Bronchial epithelial cell (primary cell): ENCODE measurements at regions not wholly inside any gene's neighbourhood (a gene's known extent, or its start where the extent isn't known, plus 50 kb on each side); places are given as distances from the start of the nearest gene placed in this dataset.

ENCODE experiments used
- DNase-seq: peaks from one replicate; pipeline ENCODE4 v3.0.0-alpha.2; 2010; ENCODE audit warnings: low read depth
- FAIRE-seq: peaks from 2 replicates; lab custom pipeline; 2011; peaks lifted over from hg19 to GRCh38; lab: Jason Lieb, UNC
- H3K27me3 ChIP-seq: 2 replicates; pipeline ENCODE4 v1.5.1; 2011; ENCODE audit warnings: low read length; ENCODE audit not compliant: control insufficient read depth, insufficient read depth
- H3K36me3 ChIP-seq: 2 replicates; pipeline ENCODE4 v1.5.1; 2011; ENCODE audit warnings: low read length; ENCODE audit not compliant: control insufficient read depth, insufficient read depth
- H3K4me3 ChIP-seq: 2 replicates; pipeline ENCODE4 v1.5.1; 2011; ENCODE audit warnings: mild to moderate bottlenecking, low read depth, low read length, control low read depth
- CTCF ChIP-seq: IDR thresholded peaks from 2 replicates; pipeline ENCODE4 v1.5.1; 2011; ENCODE audit warnings: mild to moderate bottlenecking, moderate library complexity, low read length, control low read depth, inconsistent platforms; ENCODE audit not compliant: insufficient read depth, severe bottlenecking

- FAIRE-seq, result no peak
- H3K27me3 ChIP-seq, result no peaks in the 10 kb centered on the region
- H3K36me3 ChIP-seq, result no peaks in the 10 kb centered on the region
- no peak overlapping the region for H3K4me3 ChIP-seq
- no peak for DNase-seq
- TF ChIP-seq CTCF, result no peak
Observed at GRCh38 chr2:171608168-171608567, 79.1 kb upstream of the DYNC1I2 start.

DNA sequence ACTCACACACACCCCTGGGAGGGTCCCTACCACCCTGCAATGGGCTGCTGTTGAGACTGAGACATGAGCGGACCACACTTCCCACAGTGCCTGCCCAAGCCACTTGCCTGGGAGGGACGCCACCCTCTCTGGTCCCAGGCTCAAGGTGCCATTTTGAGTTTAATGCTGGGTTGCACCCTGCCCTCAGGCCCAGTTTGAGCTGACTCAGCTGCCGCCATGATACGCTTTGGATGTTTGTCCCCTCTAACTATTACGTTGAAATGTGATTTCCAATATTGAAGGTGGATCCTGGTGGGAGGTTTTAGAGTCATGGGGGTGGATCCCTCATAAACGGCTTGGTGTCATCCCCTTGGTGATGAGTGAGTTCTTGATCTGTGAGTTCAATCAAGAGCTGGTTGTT is 76.4 kb upstream of the DYNC1I2 start:
- no peaks in the 10 kb centered on the region for H3K27me3 ChIP-seq
- TF ChIP-seq CTCF, result no peak
- FAIRE-seq (no peak), DNase-seq (no peak)
- no peak overlapping the region for H3K4me3 ChIP-seq
- no peaks in the 10 kb centered on the region for H3K36me3 ChIP-seq

DNA sequence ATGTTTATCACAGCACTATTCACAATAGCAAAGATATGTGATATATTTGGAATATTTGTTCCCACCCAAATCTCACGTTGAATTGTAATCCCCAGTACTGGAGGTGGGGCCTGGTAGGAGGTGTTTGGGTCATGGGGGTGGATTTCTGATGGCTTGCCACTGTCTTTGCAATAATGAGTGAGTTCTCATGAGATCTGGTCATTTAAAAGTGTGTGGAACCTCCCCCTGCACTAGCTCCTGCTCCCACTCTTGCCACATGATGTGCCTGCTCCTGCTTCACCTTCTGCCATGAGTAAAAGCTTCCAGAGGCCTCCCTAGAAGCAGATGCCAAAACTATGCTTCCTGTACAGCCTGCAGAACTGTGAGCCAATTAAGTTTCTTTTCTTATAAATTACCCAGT is 72.2 kb upstream of the DYNC1I2 start:
- H3K36me3 ChIP-seq, result no peaks in the 10 kb centered on the region
- FAIRE-seq (no peak), DNase-seq (no peak)
- no peak overlapping the region for H3K4me3 ChIP-seq
- no peaks in the 10 kb centered on the region for H3K27me3 ChIP-seq
- no peak for TF ChIP-seq CTCF

GRCh38 chr2:171617981-171618380 is 69.3 kb upstream of the DYNC1I2 start:
- DNase-seq (no peak), FAIRE-seq (no peak)
- no peak for TF ChIP-seq CTCF
- no peaks in the 10 kb centered on the region for H3K27me3 ChIP-seq
- no peak overlapping the region for H3K4me3 ChIP-seq
- H3K36me3 ChIP-seq, result no peaks in the 10 kb centered on the region

- Histone ChIP-seq H3K27me3 (no peaks in the 10 kb centered on the region), H3K36me3 (no peaks in the 10 kb centered on the region), H3K4me3 (no peak overlapping the region)
- DNase-seq (no peak), FAIRE-seq (no peak)
- TF ChIP-seq CTCF, result no peak
Observed at GRCh38 chr2:171625006-171625405, 62.3 kb upstream of the DYNC1I2 start.

- Histone ChIP-seq H3K36me3 (no peaks in the 10 kb centered on the region), H3K4me3 (no peak overlapping the region), H3K27me3 (no peaks in the 10 kb centered on the region)
- FAIRE-seq (no peak), DNase-seq (no peak)
- TF ChIP-seq CTCF, result no peak
Observed at GRCh38 chr2:171626949-171627348, 60.3 kb upstream of the DYNC1I2 start.
